ENCODE measurements at regions not wholly inside any gene's neighbourhood (a gene's known extent, or its start where the extent isn't known, plus 50 kb on each side); places are given as distances from the start of the nearest gene placed in this dataset.
A peak's percentile ranks its signal among the peaks of the same experiment; 100 is the strongest.

- H3K4me1 ChIP-seq (ENCODE audit: control insufficient read depth, insufficient read depth, low read length) = no peaks in the 10 kb centered on the region
- H3K4me3 ChIP-seq (ENCODE audit: low read length) = no peak overlapping the region
- H3K9me3 ChIP-seq (ENCODE audit: control insufficient read depth, low read length) = no peaks in the 10 kb centered on the region
- Mint-ChIP-seq H3K4me1 (no peaks in the 10 kb centered on the region), H3K27ac (no peak overlapping the region), H3K9me3 (no peaks in the 10 kb centered on the region), H3K36me3 (ENCODE audit: low read depth) (no peaks in the 10 kb centered on the region), H3K4me3 (no peak overlapping the region), H3K27me3 (ENCODE audit: insufficient read depth) (peaks cover 42% of the 10 kb centered on the region)
- H3K36me3 ChIP-seq (ENCODE audit: control insufficient read depth, insufficient read depth, low read length) = no peaks in the 10 kb centered on the region
- DNase-seq = peak; percentile 12
- peaks cover 40% of the 10 kb centered on the region for H3K27me3 ChIP-seq (ENCODE audit: control insufficient read depth, insufficient read depth, low read length, poor library complexity, severe bottlenecking)
- TF ChIP-seq, protein P1, sequence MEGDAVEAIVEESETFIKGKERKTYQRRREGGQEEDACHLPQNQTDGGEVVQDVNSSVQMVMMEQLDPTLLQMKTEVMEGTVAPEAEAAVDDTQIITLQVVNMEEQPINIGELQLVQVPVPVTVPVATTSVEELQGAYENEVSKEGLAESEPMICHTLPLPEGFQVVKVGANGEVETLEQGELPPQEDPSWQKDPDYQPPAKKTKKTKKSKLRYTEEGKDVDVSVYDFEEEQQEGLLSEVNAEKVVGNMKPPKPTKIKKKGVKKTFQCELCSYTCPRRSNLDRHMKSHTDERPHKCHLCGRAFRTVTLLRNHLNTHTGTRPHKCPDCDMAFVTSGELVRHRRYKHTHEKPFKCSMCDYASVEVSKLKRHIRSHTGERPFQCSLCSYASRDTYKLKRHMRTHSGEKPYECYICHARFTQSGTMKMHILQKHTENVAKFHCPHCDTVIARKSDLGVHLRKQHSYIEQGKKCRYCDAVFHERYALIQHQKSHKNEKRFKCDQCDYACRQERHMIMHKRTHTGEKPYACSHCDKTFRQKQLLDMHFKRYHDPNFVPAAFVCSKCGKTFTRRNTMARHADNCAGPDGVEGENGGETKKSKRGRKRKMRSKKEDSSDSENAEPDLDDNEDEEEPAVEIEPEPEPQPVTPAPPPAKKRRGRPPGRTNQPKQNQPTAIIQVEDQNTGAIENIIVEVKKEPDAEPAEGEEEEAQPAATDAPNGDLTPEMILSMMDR (conservative IDR thresholded peaks at IDR 0.05) = no peak
- H3K27ac ChIP-seq (ENCODE audit: low read depth, low read length) = no peak overlapping the region
- WGBS, 2 experiments (ENCODE audit: insufficient coverage in 1 of 2, insufficient read length in 1 of 2) = 87 to 93% methylated on average over 9 of the region's 9 CpGs
- H3K9ac ChIP-seq (ENCODE audit: extremely low read depth, low read length, poor library complexity, severe bottlenecking) = no peak overlapping the region
These were observed 274.0 kb downstream of the NSG2 start for GRCh38 chr5:174319551-174319950.

- Mint-ChIP-seq H3K27ac (no peak overlapping the region), H3K4me3 (no peak overlapping the region), H3K4me1 (no peaks in the 10 kb centered on the region), H3K9me3 (no peaks in the 10 kb centered on the region), H3K27me3 (ENCODE audit: insufficient read depth) (peaks cover 42% of the 10 kb centered on the region), H3K36me3 (ENCODE audit: low read depth) (no peaks in the 10 kb centered on the region)
- no peaks in the 10 kb centered on the region for H3K4me1 ChIP-seq (ENCODE audit: control insufficient read depth, insufficient read depth, low read length)
- TF ChIP-seq, protein P1 (conservative IDR thresholded peaks at IDR 0.05) = no peak
- no peaks in the 10 kb centered on the region for H3K36me3 ChIP-seq (ENCODE audit: control insufficient read depth, insufficient read depth, low read length)
- H3K9me3 ChIP-seq (ENCODE audit: control insufficient read depth, low read length) = no peaks in the 10 kb centered on the region
- peaks cover 40% of the 10 kb centered on the region for H3K27me3 ChIP-seq (ENCODE audit: control insufficient read depth, insufficient read depth, low read length, poor library complexity, severe bottlenecking)
- no peak overlapping the region for H3K4me3 ChIP-seq (ENCODE audit: low read length)
- no peak overlapping the region for H3K27ac ChIP-seq (ENCODE audit: low read depth, low read length)
- 73 to 83% methylated on average over 6 of the region's 6 CpGs for WGBS, 2 experiments (ENCODE audit: insufficient coverage in 1 of 2, insufficient read length in 1 of 2)
- peak; percentile 41 for DNase-seq
- H3K9ac ChIP-seq (ENCODE audit: extremely low read depth, low read length, poor library complexity, severe bottlenecking) = no peak overlapping the region
These were observed 274.5 kb downstream of the NSG2 start for GRCh38 chr5:174320051-174320450.

DNA sequence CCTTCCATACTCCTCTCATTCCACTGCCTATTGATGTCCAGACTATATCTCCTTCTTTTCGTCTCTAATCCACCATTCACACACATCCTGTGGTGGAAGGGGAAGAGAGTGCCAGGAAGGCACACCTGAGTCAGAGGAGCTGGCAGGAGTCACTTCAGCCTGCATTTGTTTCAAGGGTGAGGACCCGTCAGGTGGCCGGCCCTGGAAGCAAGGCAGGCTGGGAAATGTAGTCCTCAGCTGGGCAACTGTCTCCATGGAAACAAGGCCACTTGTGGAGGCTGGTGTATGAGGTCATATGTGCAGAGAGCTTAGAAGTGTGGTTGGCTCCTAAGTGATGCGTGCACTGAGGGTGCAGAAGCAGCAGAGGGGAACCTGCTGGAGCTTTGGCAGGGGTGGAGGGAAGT lies 278.4 kb downstream of the NSG2 start:
- Histone ChIP-seq H3K27ac (ENCODE audit: low read depth, low read length) (no peak overlapping the region), H3K9me3 (ENCODE audit: control insufficient read depth, low read length) (no peaks in the 10 kb centered on the region), H3K36me3 (ENCODE audit: control insufficient read depth, insufficient read depth, low read length) (no peaks in the 10 kb centered on the region), H3K4me1 (ENCODE audit: control insufficient read depth, insufficient read depth, low read length) (peaks cover 8% of the 10 kb centered on the region), H3K4me3 (ENCODE audit: low read length) (no peak overlapping the region), H3K27me3 (ENCODE audit: control insufficient read depth, insufficient read depth, low read length, poor library complexity, severe bottlenecking) (peaks cover 37% of the 10 kb centered on the region), H3K9ac (ENCODE audit: extremely low read depth, low read length, poor library complexity, severe bottlenecking) (no peak overlapping the region)
- H3K27ac Mint-ChIP-seq = no peak overlapping the region
- DNase-seq = peak; percentile 90
- no peaks in the 10 kb centered on the region for H3K9me3 Mint-ChIP-seq
- TF ChIP-seq, protein P1 (conservative IDR thresholded peaks at IDR 0.05) = no peak
- peaks cover 5% of the 10 kb centered on the region for H3K4me1 Mint-ChIP-seq
- 6 to 16% methylated on average over 3 to 4 of the region's 4 CpGs for WGBS, 2 experiments (ENCODE audit: insufficient coverage in 1 of 2, insufficient read length in 1 of 2)
- no peak overlapping the region for H3K4me3 Mint-ChIP-seq
- H3K27me3 Mint-ChIP-seq (ENCODE audit: insufficient read depth) = peaks cover 25% of the 10 kb centered on the region
- no peaks in the 10 kb centered on the region for H3K36me3 Mint-ChIP-seq (ENCODE audit: low read depth)

Data from endodermal cell (in vitro differentiated cells).